ENCODE measurements at regions not wholly inside any gene's neighbourhood (a gene's known extent, or its start where the extent isn't known, plus 50 kb on each side); places are given as distances from the start of the nearest gene placed in this dataset.
"Not testable (repeated sequence)": the region's sequence is repeated elsewhere in the genome, so short reads cannot be mapped to it uniquely, and the experiment has no call there.

DNA sequence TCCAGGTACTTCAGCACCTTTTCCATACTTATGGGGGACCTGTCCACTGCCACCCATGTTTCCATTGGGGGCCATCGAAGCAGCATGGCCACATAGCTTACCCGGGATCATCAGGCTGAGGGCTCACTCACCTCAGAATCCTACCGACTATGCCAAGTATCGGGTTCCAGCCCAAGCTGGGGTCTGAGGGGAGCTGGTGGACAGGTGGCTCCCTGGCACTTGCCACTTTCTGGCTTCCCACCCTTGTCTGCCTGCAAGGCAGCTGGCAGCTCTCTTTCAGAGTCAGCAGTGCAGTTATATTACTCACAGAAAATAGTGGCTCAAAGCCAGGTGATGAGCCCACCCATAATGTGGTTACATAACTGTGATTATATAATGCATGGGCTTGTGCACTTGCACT lies 1153.8 kb downstream of the STIM2 start:
- H3K36me3 Mint-ChIP-seq (ENCODE audit: low read depth): no peaks in the 10 kb centered on the region
- no peak overlapping the region for H3K27ac Mint-ChIP-seq
- no peaks in the 10 kb centered on the region for H3K27me3 Mint-ChIP-seq
- intact Hi-C loops (cut with micrococcal nuclease): no loop called here
- peaks cover 11% of the 10 kb centered on the region for H3K9me3 Mint-ChIP-seq
- no peaks in the 10 kb centered on the region for H3K4me1 Mint-ChIP-seq (ENCODE audit: low read depth)
- no peak overlapping the region for H3K4me3 Mint-ChIP-seq

DNA sequence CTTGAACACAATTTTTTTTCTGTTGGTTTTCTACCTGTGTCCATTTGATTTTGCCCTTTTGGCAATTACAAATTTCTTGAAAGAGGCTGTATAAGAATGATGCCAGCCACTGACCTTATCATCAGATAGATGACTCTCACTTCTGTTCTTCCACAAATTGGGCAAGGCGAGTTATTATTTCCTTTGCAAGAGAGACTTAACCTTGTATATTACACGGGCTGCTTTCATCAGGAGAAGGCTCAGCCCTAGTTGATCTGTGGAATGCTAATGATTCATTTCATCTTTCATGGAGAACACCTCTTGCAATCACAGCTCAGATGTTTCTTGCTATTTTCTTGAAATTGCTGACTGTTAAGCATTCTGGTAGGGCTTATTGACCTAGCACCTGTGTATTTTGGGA lies 1155.4 kb downstream of the STIM2 start:
- no peaks in the 10 kb centered on the region for H3K27me3 Mint-ChIP-seq
- H3K4me1 Mint-ChIP-seq (ENCODE audit: low read depth): no peaks in the 10 kb centered on the region
- intact Hi-C loops (cut with micrococcal nuclease): no loop called here
- H3K27ac Mint-ChIP-seq: no peak overlapping the region
- no peak overlapping the region for H3K4me3 Mint-ChIP-seq
- H3K36me3 Mint-ChIP-seq (ENCODE audit: low read depth): no peaks in the 10 kb centered on the region
- peaks cover 17% of the 10 kb centered on the region for H3K9me3 Mint-ChIP-seq

DNA sequence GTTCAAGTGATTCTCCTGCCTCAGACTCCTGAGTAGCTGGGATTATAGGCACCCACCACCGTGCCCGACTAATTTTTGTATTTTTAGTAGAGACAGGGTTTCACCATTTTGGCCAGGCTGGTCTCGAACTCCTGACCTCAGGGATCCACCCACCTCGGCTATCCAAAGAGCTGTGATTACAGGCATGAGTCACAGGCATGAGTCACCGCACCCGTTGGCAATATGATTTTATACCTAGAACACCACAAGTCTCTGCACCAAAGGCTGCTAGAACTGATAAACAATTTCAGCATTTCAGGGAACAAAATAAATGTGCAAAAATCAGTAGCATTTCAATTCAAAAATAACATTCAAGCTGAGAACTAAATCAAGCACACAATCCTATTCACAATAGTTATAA lies 1177.6 kb downstream of the STIM2 start:
- H3K36me3 Mint-ChIP-seq (ENCODE audit: low read depth); H3K4me1 Mint-ChIP-seq (ENCODE audit: low read depth); intact Hi-C loops (cut with micrococcal nuclease); H3K27me3 Mint-ChIP-seq; H3K4me3 Mint-ChIP-seq; H3K27ac Mint-ChIP-seq: not testable (repeated sequence)
- H3K9me3 Mint-ChIP-seq: peaks cover 32% of the 10 kb centered on the region

DNA sequence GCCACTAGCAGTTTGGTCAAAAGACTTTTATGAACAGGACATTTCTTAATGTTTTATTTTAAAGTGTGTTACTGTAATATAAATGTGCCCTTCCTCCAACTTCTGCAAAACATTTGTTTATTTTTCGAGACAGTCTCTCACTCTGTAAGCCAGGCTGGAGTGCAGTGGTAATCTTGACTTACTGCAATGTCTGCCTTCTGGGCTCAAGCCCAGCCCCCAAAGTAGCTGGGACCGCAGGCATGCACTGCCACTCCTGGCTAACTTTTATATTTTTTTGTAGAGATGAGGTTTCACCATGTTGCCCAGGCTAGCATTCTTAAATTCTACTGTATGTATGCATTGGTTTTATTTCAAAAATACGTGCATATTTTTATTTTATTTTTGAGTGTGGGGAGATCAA lies 1201.9 kb downstream of the STIM2 start:
- intact Hi-C loops (cut with micrococcal nuclease): no loop called here
- no peaks in the 10 kb centered on the region for H3K36me3 Mint-ChIP-seq (ENCODE audit: low read depth)
- no peaks in the 10 kb centered on the region for H3K4me1 Mint-ChIP-seq (ENCODE audit: low read depth)
- no peak overlapping the region for H3K27ac Mint-ChIP-seq
- no peak overlapping the region for H3K4me3 Mint-ChIP-seq
- no peaks in the 10 kb centered on the region for H3K9me3 Mint-ChIP-seq
- no peaks in the 10 kb centered on the region for H3K27me3 Mint-ChIP-seq

DNA sequence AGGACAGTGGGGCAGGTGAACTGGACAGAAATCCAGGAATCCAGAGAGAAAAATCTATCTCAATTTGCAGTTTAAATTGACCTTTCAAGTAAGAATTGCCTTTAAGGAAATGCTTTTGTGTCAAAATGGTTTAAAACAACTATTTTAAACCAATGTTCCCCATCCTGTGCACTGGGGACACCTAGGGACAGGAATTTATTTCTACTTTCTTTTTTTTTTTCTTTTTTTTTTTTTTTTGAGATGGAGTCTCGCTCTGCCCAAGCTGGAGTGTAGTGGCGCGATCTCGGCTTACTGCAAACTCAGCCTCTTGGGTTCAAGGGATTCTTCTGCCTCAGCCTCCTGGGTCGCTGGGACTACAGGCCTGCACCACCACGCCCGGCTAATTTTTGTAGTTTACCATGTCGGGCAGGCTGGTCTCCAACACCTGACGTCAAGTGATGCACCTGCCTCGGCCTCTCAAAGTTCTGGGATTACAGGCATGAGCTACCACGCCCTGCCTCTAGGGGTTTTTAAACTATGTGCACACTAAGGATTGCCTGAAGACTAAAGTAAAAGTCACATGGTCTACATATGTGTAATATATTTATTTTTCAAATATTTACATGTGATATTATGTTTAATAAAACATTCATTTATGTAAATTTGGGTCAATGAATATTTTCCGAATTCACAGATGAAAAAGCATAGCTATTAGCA lies 1213.4 kb downstream of the STIM2 start:
- Mint-ChIP-seq H3K4me1 (ENCODE audit: low read depth) (no peaks in the 10 kb centered on the region), H3K9me3 (peaks cover 10% of the 10 kb centered on the region), H3K36me3 (ENCODE audit: low read depth) (no peaks in the 10 kb centered on the region), H3K4me3 (no peak overlapping the region), H3K27ac (no peak overlapping the region), H3K27me3 (no peaks in the 10 kb centered on the region)
- intact Hi-C loops (cut with micrococcal nuclease): no loop called here

DNA sequence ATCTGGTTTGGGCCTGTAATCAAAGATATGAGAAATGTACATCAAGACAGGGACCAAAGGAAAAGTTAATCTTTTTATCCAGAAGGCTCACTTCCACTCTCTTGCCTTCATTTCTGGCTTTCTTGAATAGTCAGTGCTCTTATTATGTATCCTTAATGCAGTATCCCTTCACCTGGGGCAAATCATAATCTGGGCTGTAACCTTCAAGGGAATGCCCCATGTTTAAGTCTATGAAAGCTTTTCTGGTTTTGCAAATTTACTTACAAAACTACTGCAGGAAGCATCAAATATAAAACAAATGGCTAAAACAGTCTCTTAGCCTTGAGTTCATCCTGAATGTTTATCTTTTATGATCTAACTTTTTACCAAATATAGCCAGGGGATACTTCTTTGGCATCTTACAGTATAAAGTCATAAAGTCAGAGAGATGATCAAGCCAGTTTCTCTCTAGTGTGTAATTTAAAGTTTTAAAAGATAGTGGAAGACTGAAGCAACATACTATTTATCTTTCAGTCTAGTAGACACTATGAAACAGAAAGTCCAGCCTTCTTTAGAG lies 1214.8 kb downstream of the STIM2 start:
- Mint-ChIP-seq H3K9me3 (peaks cover 21% of the 10 kb centered on the region), H3K27me3 (no peaks in the 10 kb centered on the region), H3K4me3 (no peak overlapping the region), H3K27ac (no peak overlapping the region), H3K36me3 (ENCODE audit: low read depth) (no peaks in the 10 kb centered on the region), H3K4me1 (ENCODE audit: low read depth) (no peaks in the 10 kb centered on the region)
- intact Hi-C loops (cut with micrococcal nuclease): no loop called here

DNA sequence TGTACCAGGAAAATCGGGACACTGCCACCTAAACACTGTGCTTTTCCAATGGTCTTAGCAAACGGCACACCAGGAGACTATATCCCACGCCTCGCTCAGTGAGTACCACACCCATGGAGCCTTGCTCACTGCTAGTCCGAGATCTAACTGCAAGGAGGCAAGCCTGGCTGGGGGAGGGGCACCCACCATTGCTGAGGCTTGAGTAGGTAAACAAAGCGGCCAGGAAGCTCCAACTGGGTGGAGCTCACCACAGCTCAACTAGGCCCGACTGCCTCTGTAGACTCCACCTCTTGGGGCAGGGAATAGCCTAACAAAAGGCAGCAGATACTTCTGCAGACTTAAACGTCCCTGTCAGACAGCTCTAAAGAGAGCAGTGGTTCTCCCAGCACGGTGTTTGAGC lies 1216.6 kb downstream of the STIM2 start:
- H3K9me3 Mint-ChIP-seq: peaks cover 33% of the 10 kb centered on the region
- H3K27me3 Mint-ChIP-seq; H3K4me3 Mint-ChIP-seq; intact Hi-C loops (cut with micrococcal nuclease); H3K36me3 Mint-ChIP-seq (ENCODE audit: low read depth); H3K4me1 Mint-ChIP-seq (ENCODE audit: low read depth); H3K27ac Mint-ChIP-seq: not testable (repeated sequence)

DNA sequence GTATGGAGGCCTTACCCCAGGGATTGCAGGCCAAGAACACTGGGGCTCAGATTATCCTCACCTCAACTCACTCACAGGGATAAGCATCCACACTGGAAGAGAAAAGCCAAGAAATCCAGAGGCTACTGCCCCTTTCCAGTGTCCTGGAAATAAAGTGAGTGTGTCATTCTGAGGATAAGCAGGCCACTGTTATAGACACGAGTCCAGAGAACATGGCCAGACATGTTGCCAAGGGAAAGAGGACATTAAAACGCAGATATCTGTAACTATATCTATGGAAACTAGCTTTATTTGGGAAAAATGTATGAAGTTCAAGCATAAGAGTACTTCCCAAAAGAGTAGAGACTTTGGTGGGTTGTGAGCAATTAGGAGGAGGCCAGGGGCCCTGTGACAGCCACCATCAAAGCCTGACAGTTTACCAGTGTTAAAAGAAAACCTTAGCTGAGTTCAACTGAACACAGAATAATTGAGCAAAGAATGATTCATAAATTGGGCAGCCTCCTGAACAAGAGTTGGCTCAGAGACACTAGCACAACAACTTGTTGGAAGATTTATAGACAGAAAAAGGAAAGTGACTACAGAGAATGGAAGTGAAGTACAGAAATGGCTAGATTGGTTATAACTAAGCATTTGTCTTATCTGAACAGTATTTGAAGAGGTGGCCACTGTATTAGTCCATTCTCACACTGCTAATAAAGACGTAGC lies 1222.2 kb downstream of the STIM2 start:
- Mint-ChIP-seq H3K4me3 (no peak overlapping the region), H3K36me3 (ENCODE audit: low read depth) (no peaks in the 10 kb centered on the region), H3K9me3 (peaks cover 75% of the 10 kb centered on the region), H3K4me1 (ENCODE audit: low read depth) (no peaks in the 10 kb centered on the region), H3K27me3 (no peaks in the 10 kb centered on the region), H3K27ac (no peak overlapping the region)
- intact Hi-C loops (cut with micrococcal nuclease): no loop called here

DNA sequence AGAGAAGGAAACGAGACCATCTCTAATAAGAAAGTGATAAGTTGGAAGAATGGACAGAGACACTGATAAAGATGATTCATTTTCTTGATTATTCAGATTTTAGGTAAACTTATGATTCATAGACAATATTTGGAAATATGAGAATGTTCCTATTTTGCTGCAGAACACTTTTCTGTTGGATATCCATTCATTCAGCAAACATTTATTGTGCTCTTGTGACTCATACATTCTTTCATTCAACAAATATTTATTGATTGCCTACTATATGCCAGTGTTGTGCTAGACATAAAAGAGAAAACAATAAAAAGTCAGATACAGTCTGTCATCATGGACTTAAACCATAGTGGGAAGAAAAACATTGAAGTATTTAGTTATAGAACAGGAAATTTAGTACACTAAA lies 1232.0 kb downstream of the STIM2 start:
- intact Hi-C loops (cut with micrococcal nuclease): no loop called here
- Mint-ChIP-seq H3K4me1 (ENCODE audit: low read depth) (no peaks in the 10 kb centered on the region), H3K27me3 (no peaks in the 10 kb centered on the region), H3K27ac (no peak overlapping the region), H3K4me3 (no peak overlapping the region), H3K9me3 (no peaks in the 10 kb centered on the region), H3K36me3 (ENCODE audit: low read depth) (no peaks in the 10 kb centered on the region)

DNA sequence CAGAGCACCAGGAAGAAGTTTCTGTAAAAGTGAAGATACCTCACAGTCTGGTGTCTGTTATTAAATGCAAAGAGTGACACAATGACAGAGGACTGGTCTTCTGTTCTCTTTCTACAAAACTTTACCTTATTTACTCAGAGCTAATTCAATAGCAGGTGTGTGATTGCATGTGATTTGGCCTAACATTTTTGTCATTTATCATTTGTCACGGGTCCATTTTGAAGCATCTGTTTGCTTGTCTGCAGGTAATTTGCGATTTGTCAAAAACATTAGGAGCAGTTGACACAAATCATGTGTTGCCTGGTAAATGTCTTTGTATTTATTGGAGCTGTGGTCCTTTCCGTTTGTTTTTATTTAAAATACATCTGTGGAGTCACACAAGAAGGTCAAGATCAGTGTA lies 1232.4 kb downstream of the STIM2 start:
- Mint-ChIP-seq H3K4me3 (no peak overlapping the region), H3K27me3 (no peaks in the 10 kb centered on the region), H3K9me3 (no peaks in the 10 kb centered on the region), H3K4me1 (ENCODE audit: low read depth) (no peaks in the 10 kb centered on the region), H3K36me3 (ENCODE audit: low read depth) (no peaks in the 10 kb centered on the region), H3K27ac (no peak overlapping the region)
- intact Hi-C loops (cut with micrococcal nuclease): no loop called here

DNA sequence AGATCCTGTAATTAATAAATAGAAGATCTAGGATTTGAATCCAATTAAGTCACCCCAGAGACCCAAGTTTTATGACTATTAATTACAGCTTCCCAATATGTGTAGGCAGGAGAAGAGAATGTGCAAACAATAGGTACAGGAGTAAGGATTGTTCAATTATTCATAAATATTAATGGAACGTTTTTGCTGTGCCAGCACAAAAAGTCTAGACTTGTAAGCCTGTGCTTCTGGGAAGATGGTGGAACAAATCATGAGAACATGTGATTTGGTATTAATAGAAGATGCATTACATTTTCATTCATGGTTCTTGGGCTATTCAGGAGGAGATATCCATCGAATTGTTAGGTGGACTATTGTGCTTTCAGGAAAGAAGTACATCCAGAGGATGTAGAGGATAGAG lies 1240.9 kb downstream of the STIM2 start:
- Mint-ChIP-seq H3K4me1 (ENCODE audit: low read depth) (no peaks in the 10 kb centered on the region), H3K9me3 (peaks cover 9% of the 10 kb centered on the region), H3K27ac (no peak overlapping the region), H3K36me3 (ENCODE audit: low read depth) (no peaks in the 10 kb centered on the region), H3K27me3 (no peaks in the 10 kb centered on the region), H3K4me3 (no peak overlapping the region)
- intact Hi-C loops (cut with micrococcal nuclease): no loop called here

DNA sequence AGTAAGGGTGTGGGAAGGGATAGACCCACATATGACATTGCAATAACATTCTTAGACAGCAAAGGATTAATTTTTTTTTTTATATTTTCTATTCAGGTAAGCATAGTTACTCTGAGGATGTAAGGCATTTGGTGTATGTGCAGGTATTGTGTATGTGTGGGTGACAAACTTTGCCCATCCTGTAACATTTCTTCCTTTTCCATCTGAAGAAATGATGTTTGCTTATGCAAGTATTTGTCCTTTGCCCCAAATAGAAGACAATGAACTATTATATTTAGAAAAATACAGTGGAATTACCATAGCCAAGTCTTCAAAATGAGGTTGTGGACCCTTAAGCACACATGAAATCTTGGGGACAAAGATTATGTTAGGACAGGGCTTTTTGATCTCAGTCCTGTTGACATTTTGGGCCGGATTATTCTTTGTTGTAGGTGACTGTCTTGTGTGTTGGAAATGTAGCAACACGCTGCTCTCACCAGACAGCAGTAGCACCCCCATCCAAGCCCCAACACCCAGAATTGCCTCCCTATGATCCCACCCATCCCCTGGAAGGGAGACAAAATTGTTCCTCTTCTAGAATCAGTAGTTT lies 1244.7 kb downstream of the STIM2 start:
- Mint-ChIP-seq H3K4me1 (ENCODE audit: low read depth) (no peaks in the 10 kb centered on the region), H3K27me3 (no peaks in the 10 kb centered on the region), H3K4me3 (no peak overlapping the region), H3K36me3 (ENCODE audit: low read depth) (no peaks in the 10 kb centered on the region), H3K9me3 (peaks cover 9% of the 10 kb centered on the region), H3K27ac (no peak overlapping the region)
- intact Hi-C loops (cut with micrococcal nuclease): no loop called here

DNA sequence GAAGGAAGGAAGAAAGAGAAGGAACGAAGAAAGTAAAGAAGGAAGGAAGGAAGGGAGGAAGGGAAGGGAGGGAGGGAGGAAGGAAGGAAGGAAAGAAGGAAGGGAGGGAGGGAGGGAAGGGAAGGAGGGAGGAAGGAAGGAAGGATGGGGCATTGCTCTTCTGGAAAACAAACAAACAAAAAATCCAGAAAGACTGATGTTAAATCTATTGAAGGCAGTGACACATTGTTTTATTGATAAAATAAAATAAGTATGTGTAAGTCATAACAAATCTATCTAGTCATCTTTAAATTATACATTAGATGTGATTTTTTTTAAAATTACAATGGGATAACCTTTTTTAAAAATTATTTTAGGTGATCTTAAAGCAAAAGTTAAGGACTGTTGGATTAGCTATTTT lies 1245.5 kb downstream of the STIM2 start:
- Mint-ChIP-seq H3K4me1 (ENCODE audit: low read depth) (no peaks in the 10 kb centered on the region), H3K36me3 (ENCODE audit: low read depth) (no peaks in the 10 kb centered on the region), H3K27me3 (no peaks in the 10 kb centered on the region), H3K4me3 (no peak overlapping the region), H3K9me3 (peaks cover 9% of the 10 kb centered on the region), H3K27ac (no peak overlapping the region)
- intact Hi-C loops (cut with micrococcal nuclease): no loop called here

DNA sequence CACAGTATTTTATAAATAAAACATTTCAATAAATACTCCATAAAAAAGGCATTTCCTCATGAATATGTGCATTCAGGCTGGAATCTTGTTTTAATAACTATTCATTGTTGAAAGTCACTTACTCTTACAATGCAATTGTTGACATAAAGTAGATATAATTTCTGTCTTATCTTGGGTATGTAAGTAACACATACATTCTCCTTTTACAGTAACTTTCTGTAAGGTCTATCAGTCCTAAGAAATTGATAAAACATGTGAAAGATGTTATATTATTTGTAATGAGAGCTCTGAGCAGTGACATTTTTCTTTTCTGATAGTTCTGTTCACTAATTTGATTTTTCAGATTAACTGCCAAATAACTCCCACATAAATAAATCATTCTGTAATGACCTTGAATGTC lies 1249.2 kb downstream of the STIM2 start:
- Mint-ChIP-seq H3K36me3 (ENCODE audit: low read depth) (no peaks in the 10 kb centered on the region), H3K4me1 (ENCODE audit: low read depth) (no peaks in the 10 kb centered on the region), H3K4me3 (no peak overlapping the region), H3K27me3 (no peaks in the 10 kb centered on the region), H3K27ac (no peak overlapping the region), H3K9me3 (peaks cover 9% of the 10 kb centered on the region)
- intact Hi-C loops (cut with micrococcal nuclease): no loop called here

Data from dendritic cell treated with granulocyte-macrophage colony-stimulating factor and Interleukin-4, amounts not matched to agents 40 ng/mL and 50 ng/mL, for 4 days (primary cell).